ENCODE measurements at regions not wholly inside any gene's neighbourhood (a gene's known extent, or its start where the extent isn't known, plus 50 kb on each side); places are given as distances from the start of the nearest gene placed in this dataset.
"Not testable (repeated sequence)": the region's sequence is repeated elsewhere in the genome, so short reads cannot be mapped to it uniquely, and the experiment has no call there.

GRCh38 chr2:2647141-2647541 is 316.1 kb upstream of the MYT1L start:
- no peaks in the 10 kb centered on the region for H3K4me1 ChIP-seq
- 71 to 79% (median 76%) methylated on average over 8 to 9 of the region's 9 CpGs for WGBS, 5 donors
- no peak for DNase-seq
- no peak overlapping the region for H3K27ac ChIP-seq
- intact Hi-C loops (cut with DNase I; ENCODE audit: low total_unique reads): no loop called here
- peaks cover 0 to 8% (median 0%) of the 10 kb centered on the region in 8 donors for H3K9me3 ChIP-seq
- no peak overlapping the region for H3K4me3 ChIP-seq
- H3K27me3 ChIP-seq (replicated peaks in 1 of 7): peaks cover 0 to 33% (median 0%) of the 10 kb centered on the region in 7 donors
- no peak for TF ChIP-seq POLR2AphosphoS5 (IDR thresholded peaks at IDR 0.05)
- no peak for TF ChIP-seq CTCF (IDR thresholded peaks at IDR 0.05 in 8 of 11, conservative IDR thresholded peaks at IDR 0.05 in 3 of 11)
- TF ChIP-seq POLR2A (IDR thresholded peaks at IDR 0.05): no peak
- H3K36me3 ChIP-seq: no peaks in the 10 kb centered on the region

- intact Hi-C loops (cut with DNase I; ENCODE audit: low total_unique reads): no loop called here
- no peaks in the 10 kb centered on the region for H3K36me3 ChIP-seq
- peaks cover 0 to 38% (median 0%) of the 10 kb centered on the region in 7 donors for H3K27me3 ChIP-seq (replicated peaks in 1 of 7)
- TF ChIP-seq POLR2A (IDR thresholded peaks at IDR 0.05) (no peak), POLR2AphosphoS5 (IDR thresholded peaks at IDR 0.05) (no peak), CTCF (IDR thresholded peaks at IDR 0.05 in 8 of 11, conservative IDR thresholded peaks at IDR 0.05 in 3 of 11) (no peak)
- H3K9me3 ChIP-seq: peaks cover 0 to 8% (median 0%) of the 10 kb centered on the region in 8 donors
- no peak for DNase-seq
- no peak overlapping the region for H3K4me3 ChIP-seq
- H3K4me1 ChIP-seq: no peaks in the 10 kb centered on the region
- WGBS, 5 donors: 53 to 62% (median 58%) methylated on average over 8 of the region's 8 CpGs
- H3K27ac ChIP-seq: no peak overlapping the region
These were observed 315.5 kb upstream of the MYT1L start for GRCh38 chr2:2646433-2647051.

- Histone ChIP-seq H3K4me3 (no peak overlapping the region), H3K27ac (no peak overlapping the region), H3K36me3 (no peaks in the 10 kb centered on the region), H3K27me3 (replicated peaks in 1 of 7) (peaks cover 0 to 48% (median 0%) of the 10 kb centered on the region in 7 donors), H3K4me1 (no peaks in the 10 kb centered on the region), H3K9me3 (peaks cover 0 to 8% (median 0%) of the 10 kb centered on the region in 8 donors)
- intact Hi-C loops (cut with DNase I; ENCODE audit: low total_unique reads): no loop called here
- DNase-seq: no peak
- TF ChIP-seq POLR2A (IDR thresholded peaks at IDR 0.05): no peak
- TF ChIP-seq CTCF (IDR thresholded peaks at IDR 0.05 in 8 of 11, conservative IDR thresholded peaks at IDR 0.05 in 3 of 11): no peak
- no peak for TF ChIP-seq POLR2AphosphoS5 (IDR thresholded peaks at IDR 0.05)
- 80 to 91% (median 85%) methylated on average over 12 to 19 of the region's 19 CpGs for WGBS, 5 donors
These were observed 314.2 kb upstream of the MYT1L start for GRCh38 chr2:2645162-2645855.

GRCh38 chr2:2644751-2645150 is 313.7 kb upstream of the MYT1L start:
- H3K36me3 ChIP-seq; H3K9me3 ChIP-seq; intact Hi-C loops (cut with DNase I; ENCODE audit: low total_unique reads); H3K4me1 ChIP-seq; H3K4me3 ChIP-seq; DNase-seq; H3K27ac ChIP-seq: not testable (repeated sequence)
- 78 to 90% (median 85%) methylated on average over 9 of the region's 9 CpGs for WGBS, 5 donors
- peaks cover 0 to 48% (median 0%) of the 10 kb centered on the region in 7 donors for H3K27me3 ChIP-seq (replicated peaks in 1 of 7)

Measured in spleen (tissue), 11 donors.